ENCODE measurements at regions not wholly inside any gene's neighbourhood (a gene's known extent, or its start where the extent isn't known, plus 50 kb on each side); places are given as distances from the start of the nearest gene placed in this dataset.

GRCh38 chr6:135126729-135127128 is 54.4 kb upstream of the MYB start:
- Histone ChIP-seq H3K9me3 (ENCODE audit: control insufficient read depth in 1 of 2, insufficient read depth in 1 of 2, low read depth in 1 of 2, low read length in 2 of 2) (no peaks in the 10 kb centered on the region), H3K4me3 (replicated peaks in 1 of 2; ENCODE audit: low read depth in 1 of 2, low read length in 2 of 2) (no peak overlapping the region), H3K9ac (ENCODE audit: low read length) (no peak overlapping the region), H3K27ac (ENCODE audit: low read depth, low read length) (no peak overlapping the region), H2AFZ (ENCODE audit: low read depth, low read length, poor library complexity, severe bottlenecking) (no peak overlapping the region), H3K27me3 (ENCODE audit: insufficient read depth, low read length) (no peaks in the 10 kb centered on the region), H3K9me2 (ENCODE audit: insufficient read depth) (no peaks in the 10 kb centered on the region), H4K20me1 (ENCODE audit: insufficient read depth) (no peaks in the 10 kb centered on the region), H3K4me2 (ENCODE audit: low read length) (no peak overlapping the region), H3K4me1 (ENCODE audit: control insufficient read depth in 1 of 2, insufficient read depth in 2 of 2, low read length in 2 of 2) (no peaks in the 10 kb centered on the region), H3K36me3 (ENCODE audit: control insufficient read depth in 1 of 2, insufficient read depth in 2 of 2, low read length in 2 of 2) (no peaks in the 10 kb centered on the region), H3K79me2 (ENCODE audit: insufficient read depth, low read length) (no peaks in the 10 kb centered on the region)
- BruUV-seq (replicated peaks): no TSS peak
- DNase-seq (ENCODE audit: low read depth, low spot score) (no peak), ATAC-seq (no peak)
- POLR2A ChIA-PET: no interaction called here
- RAD21 ChIA-PET (ENCODE audit: low non-redundant PET in 1 of 2, low total read pairs in 2 of 2, uncharacterized antibody in 2 of 2, unreplicated experiment in 2 of 2): no interaction called here
- CTCF ChIA-PET: no interaction called here
- intact Hi-C loops (cut with micrococcal nuclease): no loop called here
- TF ChIP-seq CBX3 (IDR thresholded peaks at IDR 0.05; ENCODE audit: low read depth) (no peak), RAD21 (IDR thresholded peaks at IDR 0.05; ENCODE audit: low read depth) (no peak), ATF3 (IDR thresholded peaks at IDR 0.05) (no peak), MAX (IDR thresholded peaks at IDR 0.05) (no peak)

- H3K27me3 ChIP-seq (ENCODE audit: insufficient read depth, low read length): no peaks in the 10 kb centered on the region
- H3K36me3 ChIP-seq (ENCODE audit: control insufficient read depth in 1 of 2, insufficient read depth in 2 of 2, low read length in 2 of 2): no peaks in the 10 kb centered on the region
- RAD21 ChIA-PET (ENCODE audit: low non-redundant PET in 1 of 2, low total read pairs in 2 of 2, uncharacterized antibody in 2 of 2, unreplicated experiment in 2 of 2): no interaction called here
- no TSS peak for BruUV-seq (replicated peaks)
- ATAC-seq (no peak), DNase-seq (ENCODE audit: low read depth, low spot score) (no peak)
- no peaks in the 10 kb centered on the region for H3K79me2 ChIP-seq (ENCODE audit: insufficient read depth, low read length)
- POLR2A ChIA-PET: no interaction called here
- no peak overlapping the region for H3K4me2 ChIP-seq (ENCODE audit: low read length)
- H2AFZ ChIP-seq (ENCODE audit: low read depth, low read length, poor library complexity, severe bottlenecking): no peak overlapping the region
- H3K9me2 ChIP-seq (ENCODE audit: insufficient read depth): no peaks in the 10 kb centered on the region
- H4K20me1 ChIP-seq (ENCODE audit: insufficient read depth): no peaks in the 10 kb centered on the region
- H3K9me3 ChIP-seq (ENCODE audit: control insufficient read depth in 1 of 2, insufficient read depth in 1 of 2, low read depth in 1 of 2, low read length in 2 of 2): no peaks in the 10 kb centered on the region
- CTCF ChIA-PET: no interaction called here
- H3K9ac ChIP-seq (ENCODE audit: low read length): no peak overlapping the region
- H3K4me3 ChIP-seq (replicated peaks in 1 of 2; ENCODE audit: low read depth in 1 of 2, low read length in 2 of 2): no peak overlapping the region
- intact Hi-C loops (cut with micrococcal nuclease): no loop called here
- no peak overlapping the region for H3K27ac ChIP-seq (ENCODE audit: low read depth, low read length)
- H3K4me1 ChIP-seq (ENCODE audit: control insufficient read depth in 1 of 2, insufficient read depth in 2 of 2, low read length in 2 of 2): no peaks in the 10 kb centered on the region
- no peak for TF ChIP-seq POLR2A (IDR thresholded peaks at IDR 0.05; ENCODE audit: borderline replicate concordance, extremely low read depth, insufficient read depth, insufficient read length)
- no peak for TF ChIP-seq JUND (IDR thresholded peaks at IDR 0.05)
- TF ChIP-seq CTCF (IDR thresholded peaks at IDR 0.05 in 2 of 3, conservative IDR thresholded peaks at IDR 0.05 in 1 of 3; ENCODE audit: borderline replicate concordance in 1 of 3, insufficient read depth in 1 of 3, low read depth in 2 of 3, low read length in 2 of 3): no peak
- TF ChIP-seq ZBTB33 (IDR thresholded peaks at IDR 0.05; ENCODE audit: extremely low read depth, insufficient replicate concordance, low read length): no peak
- TF ChIP-seq YY1 (IDR thresholded peaks at IDR 0.05; ENCODE audit: extremely low read depth, insufficient replicate concordance, low read depth, low read length): no peak
- TF ChIP-seq SRF (IDR thresholded peaks at IDR 0.05; ENCODE audit: low read depth): no peak
- TF ChIP-seq FOSL1 (IDR thresholded peaks at IDR 0.05; ENCODE audit: low read depth): no peak
- TF ChIP-seq POLR2AphosphoS5 (IDR thresholded peaks at IDR 0.05; ENCODE audit: low read depth, low read length): no peak
- no peak for TF ChIP-seq SIN3A (IDR thresholded peaks at IDR 0.05; ENCODE audit: low read depth)
- no peak for TF ChIP-seq ZNF274 (IDR thresholded peaks at IDR 0.05; ENCODE audit: low read depth, low read length)
- TF ChIP-seq CBX3 (IDR thresholded peaks at IDR 0.05; ENCODE audit: low read depth): no peak
- TF ChIP-seq EGR1 (IDR thresholded peaks at IDR 0.05; ENCODE audit: low read depth): no peak
These were observed 55.1 kb upstream of the MYB start for GRCh38 chr6:135126034-135126433.
